GM21529 (cell line): ENCODE measurements at regions not wholly inside any gene's neighbourhood (a gene's known extent, or its start where the extent isn't known, plus 50 kb on each side); places are given as distances from the start of the nearest gene placed in this dataset.

ENCODE experiments used
- ATAC-seq: cut with Tn5 transposase; IDR thresholded peaks from one replicate; pipeline ENCODE4 v1.9.1; 2021; ENCODE audit not compliant: unreplicated experiment

DNA sequence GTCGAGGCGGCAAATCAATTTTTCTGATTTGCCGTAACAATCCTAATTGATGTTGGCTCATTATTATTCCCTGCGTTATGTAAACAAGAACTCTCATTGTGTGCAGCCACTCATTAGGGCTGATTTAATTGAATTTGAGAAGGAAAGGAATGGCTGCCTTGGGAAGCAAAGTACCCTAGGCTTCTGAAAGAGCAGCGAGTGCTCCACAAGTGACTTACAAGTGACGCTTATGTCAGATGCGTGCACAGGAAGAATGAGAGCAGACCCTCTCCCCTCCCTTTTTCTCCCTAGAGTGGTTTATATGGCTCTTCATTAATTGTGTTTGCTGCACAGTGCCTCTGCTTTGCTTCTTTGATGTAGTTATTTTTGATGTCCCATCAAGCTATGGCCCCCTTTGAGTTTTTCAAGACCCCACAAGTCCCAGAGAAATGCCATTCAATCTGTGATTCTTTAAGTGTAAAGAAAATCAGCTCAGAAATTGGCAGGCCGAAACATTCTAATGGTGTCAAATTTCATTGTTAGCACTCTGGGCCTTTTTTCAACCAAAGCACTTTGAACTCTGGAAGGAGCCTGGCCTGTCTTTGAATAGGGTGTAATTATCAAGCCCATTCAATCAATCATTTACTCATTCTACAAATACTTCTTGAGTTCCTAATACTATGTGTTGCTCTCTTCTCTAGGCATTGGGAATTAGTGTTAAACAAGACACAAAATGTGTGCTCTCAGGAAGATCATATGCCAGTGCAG lies 86.8 kb upstream of the VAV3 start:
- ATAC-seq = no peak

DNA sequence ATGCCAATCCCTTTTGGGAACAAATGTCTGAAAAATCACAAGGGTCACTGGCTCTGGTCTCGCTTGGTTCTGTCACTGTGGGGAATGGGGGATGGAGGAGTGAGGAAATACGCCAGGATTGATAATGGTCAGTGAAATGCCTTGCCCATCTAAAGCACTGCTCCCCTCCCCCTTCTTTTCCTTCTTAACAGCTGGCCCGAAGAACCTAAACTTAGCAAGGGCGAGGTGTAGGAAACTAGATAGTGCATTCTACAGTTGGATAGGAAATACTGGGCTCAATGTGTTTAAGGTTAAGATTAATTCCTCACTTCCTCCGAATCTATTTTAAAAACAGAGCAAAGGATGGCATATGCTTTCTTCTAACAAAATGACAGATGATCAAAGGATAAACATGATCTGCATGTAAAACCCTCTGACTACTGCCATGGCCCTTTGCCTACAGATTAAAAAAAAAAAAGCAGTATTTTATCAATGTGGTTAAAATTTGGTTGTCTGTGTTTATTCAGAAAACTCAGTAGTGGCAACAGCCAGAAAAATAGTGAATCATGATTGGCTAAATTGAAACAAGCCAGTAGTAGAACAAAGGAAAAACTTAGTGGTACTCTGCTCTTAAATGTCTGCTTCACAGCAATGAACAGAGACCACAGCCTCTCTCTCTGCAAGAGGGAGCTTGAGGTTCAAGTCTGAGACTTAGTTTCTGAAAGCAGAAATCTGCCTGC lies 86.1 kb upstream of the VAV3 start:
- no peak for ATAC-seq

DNA sequence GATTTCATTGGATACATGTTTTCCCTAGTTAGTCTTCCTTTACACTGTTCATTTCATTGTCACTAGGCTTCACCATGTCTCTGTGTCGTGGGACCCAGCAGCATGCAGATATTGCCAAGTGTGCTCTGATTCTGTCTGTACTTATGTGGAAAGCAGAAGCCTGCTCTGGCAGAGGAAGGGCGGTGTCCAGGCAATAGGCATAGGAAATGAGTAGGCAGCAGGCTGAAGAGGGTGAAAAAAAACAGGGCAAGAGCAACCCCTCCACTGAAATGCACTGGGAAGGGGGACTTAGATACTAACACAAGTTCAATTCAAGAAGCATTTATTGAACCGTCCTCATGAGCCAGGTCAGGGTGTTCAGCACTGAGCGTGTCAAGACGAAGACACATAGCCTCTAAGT lies 85.2 kb upstream of the VAV3 start:
- ATAC-seq = no peak

DNA sequence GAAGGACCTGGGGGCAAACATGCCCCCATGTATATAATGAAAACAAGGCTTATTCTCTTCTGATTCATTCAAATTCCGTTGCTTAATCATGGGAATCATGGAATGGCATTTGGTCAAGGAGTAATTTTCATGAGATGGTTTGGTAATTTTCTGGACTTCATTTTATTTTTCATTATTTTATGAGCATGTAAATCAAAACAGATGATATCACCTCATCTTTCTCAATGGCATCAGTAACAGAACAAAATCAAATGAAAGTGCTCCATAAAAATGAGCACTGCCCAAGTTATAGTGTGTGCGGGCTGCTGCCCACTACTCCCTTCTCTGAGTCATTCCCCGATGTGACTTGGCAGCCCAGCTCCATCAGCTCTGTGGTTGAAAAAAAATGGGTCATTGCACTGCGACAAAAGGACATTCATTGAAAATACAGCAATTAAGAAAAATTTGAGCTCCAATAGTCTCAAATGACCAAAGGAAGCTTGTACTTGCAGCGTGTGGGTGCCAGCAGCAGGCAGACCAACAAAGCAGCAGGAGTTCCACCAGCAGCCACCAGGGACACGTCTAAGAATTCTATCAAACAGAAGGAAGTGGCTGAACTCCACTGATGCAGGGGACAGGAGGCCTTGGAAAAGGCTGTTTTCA lies 84.3 kb upstream of the VAV3 start:
- no peak for ATAC-seq

DNA sequence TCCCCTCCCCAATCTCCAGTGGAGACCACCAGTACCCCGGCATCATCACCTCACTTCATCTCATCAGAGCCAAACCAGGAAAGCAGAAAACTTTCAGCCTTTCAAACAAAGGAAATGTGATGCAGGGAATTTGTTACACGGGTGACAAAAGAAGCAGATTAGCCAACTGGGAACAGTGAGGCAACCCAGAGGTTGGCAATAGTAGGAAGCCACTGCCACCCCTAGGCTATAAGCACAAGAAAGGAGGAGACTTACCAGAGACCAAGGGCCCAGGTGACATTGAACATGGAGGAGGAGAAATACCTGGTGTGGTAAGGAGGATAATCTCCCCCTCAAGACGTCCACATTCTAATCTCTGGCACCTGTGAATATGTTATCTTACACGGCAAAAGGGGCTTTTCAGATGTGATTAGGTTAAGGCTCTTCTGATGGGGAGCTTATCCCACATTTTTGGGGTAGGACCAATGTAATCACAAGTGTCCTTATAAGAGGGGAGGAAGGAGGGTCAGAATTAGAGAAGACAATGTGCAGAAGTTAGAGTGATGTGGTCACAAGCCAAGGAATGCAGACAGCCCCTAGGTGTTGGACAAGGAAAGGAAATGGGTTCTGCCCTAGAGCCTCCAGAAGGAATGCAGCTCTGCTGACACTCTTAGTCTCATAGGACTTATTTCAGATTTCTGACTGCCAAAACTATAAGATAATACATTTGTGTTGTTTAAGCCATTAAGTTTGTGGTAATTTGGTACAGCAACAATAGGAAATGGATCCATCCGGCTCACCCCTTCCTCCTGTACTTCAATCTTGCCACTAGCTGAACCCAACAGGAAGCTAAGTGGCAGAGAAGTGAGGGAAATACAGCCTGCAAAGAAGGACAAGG lies 83.6 kb upstream of the VAV3 start:
- no peak for ATAC-seq

DNA sequence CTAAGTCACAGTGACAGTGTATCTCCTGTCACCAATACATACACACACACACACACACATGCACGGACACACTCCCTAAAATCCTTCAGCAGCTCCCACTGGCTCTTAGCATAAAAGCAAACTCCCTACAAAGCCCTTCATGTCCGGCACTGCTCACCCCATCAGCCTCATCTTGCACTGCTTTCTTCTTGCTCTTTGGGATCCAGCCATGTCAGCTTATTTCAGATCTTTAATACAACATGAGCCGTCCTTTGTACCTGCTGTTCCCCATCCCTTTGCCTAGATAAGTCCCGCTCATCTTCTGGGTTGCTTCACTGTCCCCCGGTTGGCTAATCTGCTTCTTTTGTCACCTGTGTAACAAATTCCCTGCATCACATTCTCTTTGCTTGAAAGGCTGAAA lies 82.1 kb upstream of the VAV3 start:
- no peak for ATAC-seq

DNA sequence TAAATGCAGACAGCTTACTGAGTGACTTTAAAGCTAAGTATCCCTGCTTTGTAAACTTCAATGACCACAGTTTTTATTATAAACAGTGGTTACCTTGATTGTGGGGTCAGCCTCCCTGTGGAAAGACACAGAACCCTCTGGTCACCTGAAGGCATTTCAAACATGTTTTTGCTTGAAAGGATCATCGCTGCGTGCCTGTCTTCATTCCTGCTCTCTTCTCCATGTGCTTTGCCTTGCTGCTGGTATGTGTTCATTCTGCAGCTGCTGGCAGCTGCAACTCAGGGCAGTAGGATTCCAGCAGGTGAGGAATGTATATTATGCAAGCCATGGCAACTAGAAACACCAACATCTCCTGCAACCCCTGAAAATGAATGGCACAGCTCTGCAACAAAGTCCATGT lies 81.0 kb upstream of the VAV3 start:
- ATAC-seq = no peak

DNA sequence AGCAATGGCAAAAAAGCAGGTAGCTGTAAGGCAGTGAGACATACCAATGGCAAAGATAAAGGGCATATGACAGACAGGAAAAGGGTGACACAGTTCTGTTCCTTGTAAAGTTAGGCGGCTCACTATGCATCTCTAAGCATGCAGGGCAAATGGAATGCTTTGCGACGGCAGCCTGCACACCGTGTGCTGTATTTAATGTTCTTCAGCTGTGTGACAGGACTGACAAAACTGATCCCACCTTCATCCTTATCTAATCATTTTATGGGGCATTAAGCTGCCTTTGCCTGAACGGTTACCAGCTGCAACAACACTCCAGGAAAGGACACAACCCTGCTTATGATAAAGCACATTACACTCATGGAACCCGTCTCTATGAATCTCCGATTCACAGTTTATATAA lies 80.5 kb upstream of the VAV3 start:
- no peak for ATAC-seq

DNA sequence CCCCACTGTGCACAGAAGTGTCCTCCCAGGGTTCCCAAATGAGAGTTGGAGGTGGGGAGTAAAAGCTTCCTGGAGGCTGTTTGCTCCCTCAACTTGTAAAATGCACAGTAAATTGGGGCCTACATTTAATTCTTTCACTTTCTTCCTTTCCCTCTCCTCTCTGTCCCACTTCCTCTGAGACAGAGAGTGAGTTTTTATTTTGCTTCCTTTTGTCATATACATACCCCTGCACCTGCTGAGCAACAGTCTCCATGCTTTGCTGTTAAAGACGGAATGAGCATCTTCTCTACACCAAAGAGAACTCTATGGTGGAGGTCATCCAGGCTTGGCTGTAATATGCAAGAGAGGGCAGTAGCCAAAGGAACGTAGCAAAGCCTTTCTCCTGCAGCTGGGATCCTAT lies 79.3 kb upstream of the VAV3 start:
- ATAC-seq = no peak

DNA sequence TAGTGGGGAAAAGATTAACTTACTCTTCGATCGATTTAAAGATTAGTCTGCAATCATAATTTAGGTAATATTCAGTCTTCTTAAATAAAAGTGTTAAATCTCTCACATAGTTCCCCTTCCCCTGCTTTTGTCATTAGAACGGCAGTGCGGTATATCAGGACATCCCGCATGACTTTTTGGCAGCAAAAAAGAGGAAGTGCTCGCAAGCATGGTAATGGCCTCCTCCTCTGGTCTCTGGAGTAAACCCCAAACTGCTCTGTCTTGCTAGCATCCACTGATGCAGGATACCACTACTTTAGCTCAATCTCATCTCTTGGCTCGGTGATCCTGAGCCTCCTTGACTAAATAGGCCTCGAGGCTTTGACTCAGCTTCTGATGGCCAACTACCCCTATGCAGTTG lies 78.7 kb upstream of the VAV3 start:
- no peak for ATAC-seq

DNA sequence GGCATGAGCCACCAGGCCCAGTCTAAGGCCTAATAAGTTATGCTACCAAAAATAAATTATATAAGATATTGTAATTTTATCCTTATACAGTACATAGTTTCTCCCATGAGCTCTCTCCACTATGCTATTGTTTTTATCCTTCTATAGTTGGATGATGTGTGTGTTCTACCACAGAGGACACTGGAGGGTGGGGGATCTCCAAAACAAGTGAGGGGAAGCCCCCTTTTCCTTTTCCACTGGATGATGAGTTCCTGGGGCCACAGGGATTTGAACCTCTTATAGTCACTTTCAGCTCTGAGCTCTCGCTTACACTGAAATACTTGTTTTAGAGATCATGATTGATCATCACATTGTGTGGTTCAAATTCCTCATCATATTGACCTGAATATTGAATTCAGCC lies 77.6 kb upstream of the VAV3 start:
- ATAC-seq = no peak

DNA sequence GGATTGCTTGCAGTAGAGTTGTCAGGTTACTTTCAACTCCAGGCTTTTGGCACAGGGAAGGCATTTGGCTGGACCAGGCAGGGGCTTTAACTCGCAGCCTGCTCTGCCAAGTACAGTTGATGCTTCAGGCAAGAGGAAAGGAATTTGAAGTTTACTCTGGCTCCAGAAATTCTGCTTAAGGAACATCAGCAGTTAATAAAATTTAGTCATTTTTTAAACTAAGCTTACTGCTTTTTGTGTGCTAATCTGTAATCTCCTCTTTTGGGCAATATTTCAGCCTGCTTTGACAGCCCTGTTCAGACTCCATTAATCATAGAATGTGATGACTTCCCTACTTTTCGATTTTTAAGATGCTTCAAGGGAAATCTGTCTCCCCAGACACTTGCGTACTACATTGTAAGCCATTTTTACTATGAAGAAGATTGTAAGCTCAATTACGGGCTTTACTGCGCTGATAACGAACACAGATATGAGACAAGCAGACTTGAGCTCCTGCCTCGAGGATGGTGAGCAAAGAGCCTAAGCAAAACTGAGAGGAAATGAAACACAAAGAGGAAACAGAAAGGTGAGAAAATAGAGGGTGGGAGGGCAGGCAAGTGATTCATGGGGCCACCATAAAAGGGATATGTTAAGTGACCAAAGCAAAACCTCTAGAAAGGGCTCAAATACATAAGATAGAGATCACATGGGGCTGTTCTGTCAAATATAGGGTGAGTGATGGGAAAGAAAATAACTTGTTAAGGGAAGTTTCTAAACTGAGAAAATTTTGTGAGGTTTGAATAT lies 76.6 kb upstream of the VAV3 start:
- no peak for ATAC-seq

DNA sequence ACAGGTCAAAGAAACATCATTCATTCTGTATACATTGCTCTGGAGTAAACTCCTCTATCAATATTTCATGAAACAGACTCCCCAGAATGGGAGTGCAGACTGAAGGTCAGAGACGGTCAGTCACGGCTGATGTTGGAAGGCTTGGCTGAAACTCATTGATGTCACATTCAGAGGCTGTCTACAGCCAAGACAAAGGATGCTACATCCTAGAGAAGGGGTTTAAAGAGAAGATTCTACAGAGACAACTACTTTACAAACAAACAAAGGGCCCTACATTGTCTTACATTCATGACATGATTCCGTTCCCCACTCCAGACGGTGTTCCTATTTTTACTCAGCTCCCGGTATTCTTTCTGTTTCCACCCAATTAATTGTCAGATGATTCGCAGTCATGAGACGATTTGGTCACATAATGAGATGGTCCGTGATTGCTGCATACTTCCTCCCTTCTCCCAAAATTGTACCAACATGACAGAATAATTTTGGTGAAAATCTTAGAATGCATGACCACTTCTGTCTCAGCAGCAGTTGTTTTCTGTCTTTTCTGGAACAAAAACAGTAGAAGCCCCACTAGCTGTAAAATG lies 73.8 kb upstream of the VAV3 start:
- ATAC-seq = no peak

DNA sequence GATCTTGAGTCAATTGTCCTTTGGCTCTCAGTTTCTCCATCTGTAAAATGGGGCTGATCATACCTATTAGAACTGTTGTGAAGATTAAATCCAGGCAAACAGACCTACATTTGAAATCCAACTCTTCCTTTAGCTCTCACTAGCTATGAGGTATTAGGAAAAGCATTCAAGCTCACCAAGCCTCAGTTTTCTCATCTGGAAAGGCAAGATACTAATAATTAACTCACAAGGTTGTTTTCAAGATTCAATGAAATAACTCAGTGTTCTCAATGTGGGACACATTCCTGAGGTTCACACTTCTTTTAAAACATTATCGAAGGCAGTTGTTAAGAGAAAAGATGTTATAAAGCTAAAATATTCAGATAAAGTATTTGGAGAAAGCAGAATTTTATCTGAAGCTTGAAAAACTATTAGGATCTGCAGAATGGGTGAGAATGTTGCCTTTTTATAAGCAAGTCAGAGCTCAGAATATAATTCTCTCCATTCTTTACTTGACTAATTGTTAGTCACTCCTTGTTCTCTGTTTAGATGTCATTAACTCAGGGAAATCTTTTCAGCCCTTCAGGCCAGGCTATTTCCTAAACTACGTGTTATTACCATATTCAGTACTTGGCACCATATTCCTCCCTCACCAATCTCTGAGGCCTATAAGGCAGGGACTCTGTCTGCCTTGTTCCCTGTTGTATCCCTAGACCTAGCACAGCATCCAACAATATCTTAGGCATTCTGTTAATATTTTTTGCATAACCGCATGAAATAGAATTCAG lies 72.0 kb upstream of the VAV3 start:
- no peak for ATAC-seq

DNA sequence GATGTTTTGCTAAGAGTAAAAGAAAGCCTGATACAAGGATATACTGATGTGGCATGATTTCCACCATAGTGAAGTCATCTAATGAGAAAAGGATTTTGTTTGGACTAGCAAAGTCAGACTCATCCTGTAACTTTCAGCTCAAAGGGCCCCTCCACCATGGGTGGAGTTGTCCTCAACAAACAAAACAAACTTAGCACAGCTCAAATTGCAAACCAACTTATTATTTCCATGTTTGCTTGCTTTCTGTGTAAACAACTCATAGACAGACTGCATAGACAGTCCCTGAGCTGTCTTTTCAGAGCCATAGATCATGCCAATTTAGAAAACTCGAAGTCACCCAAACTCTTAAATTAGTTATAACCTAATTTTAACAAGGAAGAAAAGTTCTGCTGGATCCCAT lies 69.4 kb upstream of the VAV3 start:
- ATAC-seq = no peak

DNA sequence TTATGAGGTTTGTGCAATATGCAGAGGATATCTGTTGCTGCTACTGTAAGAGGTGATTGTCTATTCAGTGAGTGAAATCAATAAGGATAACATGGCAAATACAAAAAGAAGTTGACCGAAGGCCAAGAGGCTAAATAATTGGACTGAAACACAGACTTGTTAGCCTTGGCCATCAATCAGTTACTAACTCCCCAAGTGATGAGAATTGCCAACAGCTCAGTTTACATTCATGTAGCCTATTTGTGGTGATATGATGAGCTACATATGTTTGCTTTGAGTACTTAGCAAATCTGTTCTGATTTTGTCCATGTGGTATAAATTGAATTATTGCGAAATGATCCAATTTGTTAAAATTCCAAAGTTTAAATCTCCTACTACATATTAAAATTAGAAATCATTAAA lies 68.6 kb upstream of the VAV3 start:
- no peak for ATAC-seq

DNA sequence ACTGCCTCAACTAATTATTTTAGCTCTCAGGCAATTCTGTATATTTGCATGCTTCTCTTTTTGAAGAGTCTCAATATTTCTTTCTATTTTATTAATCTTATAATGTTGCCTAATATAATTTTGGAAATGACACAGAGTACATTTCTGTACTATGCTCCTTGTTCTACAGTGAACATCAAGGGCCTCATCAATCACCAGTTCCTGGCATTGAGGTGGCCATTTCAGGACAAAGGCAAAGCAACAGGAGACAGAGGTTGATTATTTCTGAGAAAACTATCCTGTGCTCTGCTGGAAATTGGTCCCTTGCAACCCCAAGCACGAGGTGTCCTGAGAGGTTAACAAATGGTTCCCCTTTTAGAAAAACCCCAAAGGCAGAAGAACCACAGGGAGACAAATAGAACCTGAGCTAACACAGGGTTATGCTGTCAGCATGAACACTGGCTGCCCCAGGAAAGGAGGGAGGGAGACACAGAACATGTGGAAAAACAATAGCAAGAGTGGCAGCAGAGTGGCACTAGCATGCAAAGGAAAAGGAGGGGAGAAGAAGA lies 63.9 kb upstream of the VAV3 start:
- no peak for ATAC-seq

DNA sequence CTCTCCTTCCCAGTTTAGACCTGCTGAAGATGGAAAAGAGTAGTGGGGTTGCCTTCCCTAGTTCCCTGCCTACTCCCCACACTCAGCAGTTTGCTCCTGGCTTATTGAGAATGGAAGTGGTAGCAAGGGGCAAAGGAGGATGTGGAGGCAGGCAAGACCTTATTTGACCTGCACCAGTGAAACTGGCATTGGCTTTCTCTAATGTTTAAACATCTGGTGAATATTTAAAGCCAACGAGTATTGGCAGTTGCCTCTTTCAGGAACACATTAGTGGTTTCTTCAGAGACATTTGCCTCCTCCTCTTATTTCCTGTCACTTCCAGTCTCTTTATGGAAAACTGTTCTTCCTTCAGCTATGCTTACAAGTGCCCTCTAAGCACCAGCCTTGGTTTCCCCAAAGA lies 62.4 kb upstream of the VAV3 start:
- ATAC-seq = no peak

DNA sequence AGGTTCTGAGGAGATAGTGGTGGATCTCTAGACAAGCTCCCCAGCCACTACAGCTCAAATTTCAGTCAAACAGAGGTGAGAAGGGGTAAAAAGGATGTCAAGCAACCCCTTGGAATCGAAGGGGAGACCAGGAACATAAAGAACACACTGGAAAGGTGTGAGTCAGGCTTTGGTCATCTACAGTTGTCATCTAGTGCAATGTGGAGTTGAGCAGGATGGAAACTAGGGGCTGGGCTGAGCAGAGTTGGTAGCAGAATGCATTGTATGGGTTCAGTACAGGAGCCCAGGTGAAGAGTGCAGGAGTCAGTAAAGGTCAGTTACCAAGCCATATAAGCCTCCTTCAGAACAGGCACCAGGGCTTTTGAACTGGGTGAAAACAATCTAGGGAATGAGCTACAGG lies 52.7 kb upstream of the VAV3 start:
- ATAC-seq = no peak
